Hepatocyte (in vitro differentiated cells): ENCODE measurements at regions not wholly inside any gene's neighbourhood (a gene's known extent, or its start where the extent isn't known, plus 50 kb on each side); places are given as distances from the start of the nearest gene placed in this dataset.

ENCODE experiments used
- EZH2phosphoT487 ChIP-seq: fragments of 200-600 bp; sonication (generic); IDR thresholded peaks from one replicate; pipeline ENCODE4 v1.6.1; 2018; ENCODE audit warnings: antibody characterized with exemption, mild to moderate bottlenecking, low read depth, moderate library complexity; ENCODE audit not compliant: unreplicated experiment, severe bottlenecking
- TF ChIP-seq, protein P1 (sequence below): fragments of 200-600 bp; sonication (generic); IDR thresholded peaks from 2 replicates; pipeline ENCODE4 v1.5.1; 2016; ENCODE audit warnings: antibody characterized with exemption, mild to moderate bottlenecking; ENCODE audit not compliant: poor library complexity

DNA sequence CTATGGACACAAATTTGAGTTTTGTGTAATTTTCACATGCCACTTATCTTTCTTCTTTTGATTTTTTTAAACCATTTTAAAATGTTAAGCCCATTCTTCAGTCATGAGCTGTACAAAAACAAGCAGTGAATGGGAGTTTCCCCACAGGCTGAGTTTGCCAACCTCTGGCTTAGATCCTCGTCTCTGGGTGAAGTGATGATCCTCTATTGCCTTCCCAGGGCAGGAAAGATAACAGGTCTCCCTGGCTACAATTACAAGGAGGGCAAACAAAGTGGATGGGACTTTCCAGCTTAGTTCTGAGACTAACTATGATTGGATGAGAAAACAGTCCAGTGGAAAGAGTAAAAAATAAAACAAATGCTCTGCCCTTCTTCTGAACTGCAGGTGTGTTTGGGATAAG lies 203.7 kb downstream of the SPTSSA start:
- no peak for TF ChIP-seq EZH2phosphoT487
- TF ChIP-seq, protein P1, sequence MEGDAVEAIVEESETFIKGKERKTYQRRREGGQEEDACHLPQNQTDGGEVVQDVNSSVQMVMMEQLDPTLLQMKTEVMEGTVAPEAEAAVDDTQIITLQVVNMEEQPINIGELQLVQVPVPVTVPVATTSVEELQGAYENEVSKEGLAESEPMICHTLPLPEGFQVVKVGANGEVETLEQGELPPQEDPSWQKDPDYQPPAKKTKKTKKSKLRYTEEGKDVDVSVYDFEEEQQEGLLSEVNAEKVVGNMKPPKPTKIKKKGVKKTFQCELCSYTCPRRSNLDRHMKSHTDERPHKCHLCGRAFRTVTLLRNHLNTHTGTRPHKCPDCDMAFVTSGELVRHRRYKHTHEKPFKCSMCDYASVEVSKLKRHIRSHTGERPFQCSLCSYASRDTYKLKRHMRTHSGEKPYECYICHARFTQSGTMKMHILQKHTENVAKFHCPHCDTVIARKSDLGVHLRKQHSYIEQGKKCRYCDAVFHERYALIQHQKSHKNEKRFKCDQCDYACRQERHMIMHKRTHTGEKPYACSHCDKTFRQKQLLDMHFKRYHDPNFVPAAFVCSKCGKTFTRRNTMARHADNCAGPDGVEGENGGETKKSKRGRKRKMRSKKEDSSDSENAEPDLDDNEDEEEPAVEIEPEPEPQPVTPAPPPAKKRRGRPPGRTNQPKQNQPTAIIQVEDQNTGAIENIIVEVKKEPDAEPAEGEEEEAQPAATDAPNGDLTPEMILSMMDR = no peak
